ENCODE measurements at regions not wholly inside any gene's neighbourhood (a gene's known extent, or its start where the extent isn't known, plus 50 kb on each side); places are given as distances from the start of the nearest gene placed in this dataset.
"Not testable (repeated sequence)": the region's sequence is repeated elsewhere in the genome, so short reads cannot be mapped to it uniquely, and the experiment has no call there.

GRCh38 chr16:6714510-6714909 is 618.1 kb upstream of the RBFOX1 start:
- DNase-seq: no peak

GRCh38 chr16:6709736-6710135 is 622.9 kb upstream of the RBFOX1 start:
- DNase-seq: no peak

GRCh38 chr16:6708576-6709215 is 623.9 kb upstream of the RBFOX1 start:
- DNase-seq: no peak

GRCh38 chr16:6704306-6704930 is 628.2 kb upstream of the RBFOX1 start:
- no peak for DNase-seq

- no peak for DNase-seq
These were observed 631.5 kb upstream of the RBFOX1 start for GRCh38 chr16:6701096-6701495.

GRCh38 chr16:6698548-6698947 is 634.1 kb upstream of the RBFOX1 start:
- no peak for DNase-seq

- no peak for DNase-seq
These were observed 637.0 kb upstream of the RBFOX1 start for GRCh38 chr16:6695666-6696065.

GRCh38 chr16:6694636-6695035 is 638.0 kb upstream of the RBFOX1 start:
- no peak for DNase-seq

- not testable (repeated sequence) for DNase-seq
These were observed 639.2 kb upstream of the RBFOX1 start for GRCh38 chr16:6693418-6693817.

GRCh38 chr16:6692874-6693273 is 639.8 kb upstream of the RBFOX1 start:
- no peak for DNase-seq

- no peak for DNase-seq
These were observed 641.9 kb upstream of the RBFOX1 start for GRCh38 chr16:6690741-6691140.

GRCh38 chr16:6689643-6690042 is 643.0 kb upstream of the RBFOX1 start:
- DNase-seq: no peak

- DNase-seq: no peak
These were observed 645.1 kb upstream of the RBFOX1 start for GRCh38 chr16:6687593-6687992.

- DNase-seq: peak; percentile 20
These were observed 648.5 kb upstream of the RBFOX1 start for GRCh38 chr16:6684076-6684673.

GRCh38 chr16:6682142-6682811 is 650.4 kb upstream of the RBFOX1 start:
- DNase-seq: peak; percentile 38

GRCh38 chr16:6678586-6678985 is 654.1 kb upstream of the RBFOX1 start:
- no peak for DNase-seq

- DNase-seq: no peak
These were observed 658.6 kb upstream of the RBFOX1 start for GRCh38 chr16:6674071-6674470.

GRCh38 chr16:6672507-6672906 is 660.1 kb upstream of the RBFOX1 start:
- DNase-seq: no peak

GRCh38 chr16:6667393-6667792 is 665.3 kb upstream of the RBFOX1 start:
- DNase-seq: no peak

GRCh38 chr16:6665126-6665525 is 667.5 kb upstream of the RBFOX1 start:
- DNase-seq: no peak

- DNase-seq: no peak
These were observed 669.0 kb upstream of the RBFOX1 start for GRCh38 chr16:6663668-6664067.

- DNase-seq: no peak
These were observed 675.9 kb upstream of the RBFOX1 start for GRCh38 chr16:6656760-6657159.

GRCh38 chr16:6646891-6647290 is 685.8 kb upstream of the RBFOX1 start:
- DNase-seq: no peak
